ENCODE measurements at regions not wholly inside any gene's neighbourhood (a gene's known extent, or its start where the extent isn't known, plus 50 kb on each side); places are given as distances from the start of the nearest gene placed in this dataset.

- H3K4me3 ChIP-seq (ENCODE audit: low read depth, low read length): peak overlapping the region; percentile 62
- DNase-seq (ENCODE audit: low read depth): peak; percentile 90
- no peak for TF ChIP-seq MYC (IDR thresholded peaks at IDR 0.05; ENCODE audit: low read depth, low read length)
- TF ChIP-seq, protein P1, sequence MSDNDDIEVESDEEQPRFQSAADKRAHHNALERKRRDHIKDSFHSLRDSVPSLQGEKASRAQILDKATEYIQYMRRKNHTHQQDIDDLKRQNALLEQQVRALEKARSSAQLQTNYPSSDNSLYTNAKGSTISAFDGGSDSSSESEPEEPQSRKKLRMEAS (IDR thresholded peaks at IDR 0.05; ENCODE audit: low read depth, low read length): no peak
- TF ChIP-seq, protein P2, sequence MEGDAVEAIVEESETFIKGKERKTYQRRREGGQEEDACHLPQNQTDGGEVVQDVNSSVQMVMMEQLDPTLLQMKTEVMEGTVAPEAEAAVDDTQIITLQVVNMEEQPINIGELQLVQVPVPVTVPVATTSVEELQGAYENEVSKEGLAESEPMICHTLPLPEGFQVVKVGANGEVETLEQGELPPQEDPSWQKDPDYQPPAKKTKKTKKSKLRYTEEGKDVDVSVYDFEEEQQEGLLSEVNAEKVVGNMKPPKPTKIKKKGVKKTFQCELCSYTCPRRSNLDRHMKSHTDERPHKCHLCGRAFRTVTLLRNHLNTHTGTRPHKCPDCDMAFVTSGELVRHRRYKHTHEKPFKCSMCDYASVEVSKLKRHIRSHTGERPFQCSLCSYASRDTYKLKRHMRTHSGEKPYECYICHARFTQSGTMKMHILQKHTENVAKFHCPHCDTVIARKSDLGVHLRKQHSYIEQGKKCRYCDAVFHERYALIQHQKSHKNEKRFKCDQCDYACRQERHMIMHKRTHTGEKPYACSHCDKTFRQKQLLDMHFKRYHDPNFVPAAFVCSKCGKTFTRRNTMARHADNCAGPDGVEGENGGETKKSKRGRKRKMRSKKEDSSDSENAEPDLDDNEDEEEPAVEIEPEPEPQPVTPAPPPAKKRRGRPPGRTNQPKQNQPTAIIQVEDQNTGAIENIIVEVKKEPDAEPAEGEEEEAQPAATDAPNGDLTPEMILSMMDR (IDR thresholded peaks at IDR 0.05; ENCODE audit: low read depth, low read length): no peak
- TF ChIP-seq POLR2A (IDR thresholded peaks at IDR 0.05; ENCODE audit: extremely low read depth, insufficient read length): no peak
Observed at GRCh38 chr13:50511877-50512341, 331.6 kb downstream of the DLEU7 start.

DNA sequence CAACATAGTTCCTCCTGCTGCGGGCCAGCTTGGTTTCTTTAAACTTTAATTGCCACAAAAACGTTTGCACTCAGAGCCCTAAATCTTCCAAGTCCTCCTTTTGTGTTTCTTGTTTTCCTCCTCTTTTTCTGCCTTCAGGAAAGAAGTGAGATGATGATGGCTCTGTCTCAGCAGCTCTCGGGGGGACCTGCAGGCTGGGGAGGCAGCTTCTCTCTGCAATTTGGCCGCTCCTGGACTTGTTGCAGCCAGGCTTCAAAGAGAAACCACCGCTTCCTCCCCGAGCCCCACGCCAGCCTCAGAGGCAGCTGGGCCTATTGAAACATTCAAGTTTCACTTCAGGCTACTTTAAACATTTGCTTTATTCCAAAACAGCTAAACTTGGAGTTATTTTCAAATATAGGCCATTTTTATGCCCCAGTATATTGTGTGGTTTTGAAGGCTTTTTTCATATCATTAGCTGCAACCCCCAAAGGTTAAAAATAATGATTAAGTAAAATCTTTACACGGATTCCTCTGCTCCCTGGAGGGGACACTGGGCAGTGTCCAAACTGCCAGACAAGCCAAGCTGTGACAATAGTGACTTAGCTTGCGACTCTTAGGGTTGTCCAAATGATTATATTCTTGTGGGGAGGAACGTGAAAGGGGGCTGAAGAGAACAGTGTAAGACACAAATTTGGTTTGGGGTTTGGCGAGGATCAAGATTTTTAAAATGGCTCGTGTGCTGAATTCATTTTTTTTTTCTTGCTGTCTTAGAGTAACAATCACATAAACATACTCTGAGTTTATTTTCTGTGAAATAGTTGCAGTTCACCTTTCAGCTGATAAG is 330.8 kb downstream of the DLEU7 start:
- peak; percentile 88 for DNase-seq (ENCODE audit: low read depth)
- peak overlapping the region; percentile 62 for H3K4me3 ChIP-seq (ENCODE audit: low read depth, low read length)
- no peak for TF ChIP-seq POLR2A (IDR thresholded peaks at IDR 0.05; ENCODE audit: extremely low read depth, insufficient read length)
- peak; percentile 28; the same call in 1 of the 2 replicates for TF ChIP-seq MYC (IDR thresholded peaks at IDR 0.05; ENCODE audit: low read depth, low read length)

- peak; percentile 46 for DNase-seq (ENCODE audit: low read depth)
- TF ChIP-seq, protein P1 (IDR thresholded peaks at IDR 0.05; ENCODE audit: low read depth, low read length): no peak
- H3K4me3 ChIP-seq (ENCODE audit: low read depth, low read length): peak overlapping the region; percentile 62
Observed at GRCh38 chr13:50513300-50513877, 330.1 kb downstream of the DLEU7 start.

DNA sequence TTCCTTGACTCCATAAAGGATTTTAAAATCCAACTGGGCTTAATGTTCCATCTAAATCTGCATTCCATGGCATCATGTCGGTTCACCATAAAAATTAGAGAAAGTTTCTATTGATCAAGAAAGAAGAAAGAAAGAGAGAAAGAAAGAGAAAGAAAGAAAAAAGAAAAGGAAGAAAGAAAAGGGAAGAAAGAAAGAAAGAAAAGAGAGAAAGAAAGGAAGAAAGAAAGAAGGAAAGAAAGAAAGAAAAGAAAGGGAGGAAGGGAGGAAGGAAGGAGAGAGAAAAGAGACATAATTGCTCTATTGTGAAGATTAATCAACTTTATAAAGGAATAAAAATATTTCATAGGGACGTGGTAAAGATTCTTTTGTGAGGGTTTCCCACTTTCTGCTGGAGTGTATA is 329.2 kb downstream of the DLEU7 start:
- TF ChIP-seq MYC (IDR thresholded peaks at IDR 0.05; ENCODE audit: low read depth, low read length) (no peak), POLR2A (IDR thresholded peaks at IDR 0.05; ENCODE audit: extremely low read depth, insufficient read length) (no peak)
- TF ChIP-seq, protein P1 (IDR thresholded peaks at IDR 0.05; ENCODE audit: low read depth, low read length): no peak
- TF ChIP-seq, protein P2 (IDR thresholded peaks at IDR 0.05; ENCODE audit: low read depth, low read length): no peak
- DNase-seq (ENCODE audit: low read depth): no peak
- H3K4me3 ChIP-seq (ENCODE audit: low read depth, low read length): no peak overlapping the region

DNA sequence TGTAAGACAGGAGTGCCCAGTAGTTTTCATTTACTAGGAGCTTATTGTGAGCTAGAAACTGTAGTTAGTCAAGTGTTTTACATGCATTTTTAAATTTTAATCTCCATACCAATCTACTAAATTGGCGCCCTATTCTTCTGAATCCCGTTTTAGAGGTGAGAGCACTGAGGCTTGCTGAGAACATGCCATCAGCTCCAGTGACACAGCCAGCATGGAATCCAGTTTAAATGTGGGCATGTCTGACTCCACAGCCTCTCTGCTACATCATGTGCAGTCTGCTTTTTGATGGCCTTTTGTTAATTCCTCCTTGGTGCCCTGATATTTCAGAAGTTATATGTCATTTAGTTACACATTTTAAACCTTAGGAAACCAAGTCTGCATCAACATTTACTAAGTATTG is 325.4 kb downstream of the DLEU7 start:
- no peak for DNase-seq (ENCODE audit: low read depth)
- TF ChIP-seq, protein P1 (IDR thresholded peaks at IDR 0.05; ENCODE audit: low read depth, low read length): no peak
- TF ChIP-seq, protein P2 (IDR thresholded peaks at IDR 0.05; ENCODE audit: low read depth, low read length): no peak
- TF ChIP-seq MYC (IDR thresholded peaks at IDR 0.05; ENCODE audit: low read depth, low read length) (no peak), POLR2A (IDR thresholded peaks at IDR 0.05; ENCODE audit: extremely low read depth, insufficient read length) (no peak)
- no peak overlapping the region for H3K4me3 ChIP-seq (ENCODE audit: low read depth, low read length)

DNA sequence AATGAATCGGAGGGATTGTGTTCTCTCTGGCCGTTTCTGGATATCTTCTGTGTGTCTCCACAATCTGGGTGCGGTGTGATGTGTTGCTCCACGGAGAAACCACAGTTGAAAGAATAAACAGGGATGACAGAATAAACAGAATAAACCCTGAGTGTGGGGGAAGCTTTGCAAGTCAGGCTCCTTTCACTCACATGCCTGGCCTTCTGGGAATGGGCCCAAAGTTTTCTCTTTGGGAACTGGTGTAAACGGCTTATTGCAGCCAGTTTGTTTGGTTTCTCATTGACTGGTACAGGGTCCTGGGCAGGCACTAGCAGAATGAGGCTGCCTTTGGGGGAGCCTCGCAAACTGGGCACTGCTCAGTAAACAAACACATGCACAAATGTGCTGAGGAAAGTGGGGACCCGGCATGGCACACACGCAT is 324.7 kb downstream of the DLEU7 start:
- TF ChIP-seq, protein P2 (IDR thresholded peaks at IDR 0.05; ENCODE audit: low read depth, low read length): no peak
- TF ChIP-seq POLR2A (IDR thresholded peaks at IDR 0.05; ENCODE audit: extremely low read depth, insufficient read length) (no peak), MYC (IDR thresholded peaks at IDR 0.05; ENCODE audit: low read depth, low read length) (no peak)
- TF ChIP-seq, protein P1 (IDR thresholded peaks at IDR 0.05; ENCODE audit: low read depth, low read length): no peak
- no peak for DNase-seq (ENCODE audit: low read depth)
- no peak overlapping the region for H3K4me3 ChIP-seq (ENCODE audit: low read depth, low read length)
